Right kidney (tissue), 1 donor: ENCODE measurements at regions not wholly inside any gene's neighbourhood (a gene's known extent, or its start where the extent isn't known, plus 50 kb on each side); places are given as distances from the start of the nearest gene placed in this dataset.
"Not testable (repeated sequence)": the region's sequence is repeated elsewhere in the genome, so short reads cannot be mapped to it uniquely, and the experiment has no call there.

Experiments
- DNase-seq: peaks from one replicate; pipeline ENCODE4 v3.0.0-alpha.2; 2016

GRCh38 chr1:164456272-164456671 lies 102.7 kb upstream of the PBX1 start:
- no peak for DNase-seq

- DNase-seq, result not testable (repeated sequence)
Measured at GRCh38 chr1:164459176-164459575, 99.8 kb upstream of the PBX1 start.

- DNase-seq, result no peak
Measured at GRCh38 chr1:164466001-164466421, 93.0 kb upstream of the PBX1 start.

GRCh38 chr1:164466429-164466828 lies 92.6 kb upstream of the PBX1 start:
- no peak for DNase-seq

- DNase-seq, result no peak
Measured at GRCh38 chr1:164470996-164471395, 88.0 kb upstream of the PBX1 start.

- no peak for DNase-seq
Measured at GRCh38 chr1:164472841-164473240, 86.1 kb upstream of the PBX1 start.

- DNase-seq, result no peak
Measured at GRCh38 chr1:164473544-164473943, 85.4 kb upstream of the PBX1 start.

GRCh38 chr1:164475834-164476233 lies 83.2 kb upstream of the PBX1 start:
- DNase-seq, result no peak

GRCh38 chr1:164477343-164477742 lies 81.6 kb upstream of the PBX1 start:
- no peak for DNase-seq

- DNase-seq, result no peak
Measured at GRCh38 chr1:164479242-164479641, 79.7 kb upstream of the PBX1 start.

- no peak for DNase-seq
Measured at GRCh38 chr1:164480285-164480907, 78.6 kb upstream of the PBX1 start.

GRCh38 chr1:164495905-164496304 lies 63.1 kb upstream of the PBX1 start:
- DNase-seq, result no peak

GRCh38 chr1:164498792-164499191 lies 60.2 kb upstream of the PBX1 start:
- no peak for DNase-seq

- no peak for DNase-seq
Measured at GRCh38 chr1:164504749-164505148, 54.2 kb upstream of the PBX1 start.
